HEK293T (cell line): ENCODE measurements at regions not wholly inside any gene's neighbourhood (a gene's known extent, or its start where the extent isn't known, plus 50 kb on each side); places are given as distances from the start of the nearest gene placed in this dataset.

Experiments used
- CTCF ChIA-PET: fragments of 350-600 bp; formaldehyde crosslinking; extraction: SDS; loops from one replicate; lab custom pipeline; 2021; ENCODE audit warnings: antibody characterized with exemption, inconsistent platforms; lab: Yijun Ruan, JAX
- POLR2A ChIA-PET: fragments of 350-600 bp; formaldehyde crosslinking; extraction: SDS; loops from one replicate; lab custom pipeline; 2020; ENCODE audit warnings: antibody characterized with exemption, inconsistent platforms; lab: Yijun Ruan, JAX
- DNase-seq: peaks from one replicate; pipeline ENCODE4 v3.0.0; 2012; ENCODE audit warnings: mixed read lengths; ENCODE audit errors: extremely low spot score
- ARNT ChIP-seq: fragments of 450-650 bp; IDR thresholded peaks from 2 replicates; pipeline ENCODE4 v1.6.1; 2017; ENCODE audit warnings: mild to moderate bottlenecking
- BHLHE40 ChIP-seq: fragments of 450-650 bp; IDR thresholded peaks from 2 replicates; pipeline ENCODE4 v1.6.1; 2016; ENCODE audit warnings: mild to moderate bottlenecking, moderate library complexity, borderline replicate concordance
- CTBP1 ChIP-seq: fragments of 450-650 bp; IDR thresholded peaks from 2 replicates; pipeline ENCODE4 v1.6.1; 2016; ENCODE audit warnings: borderline replicate concordance
- ELF4 ChIP-seq: fragments of 450-650 bp; IDR thresholded peaks from 2 replicates; pipeline ENCODE4 v1.6.1; 2017; ENCODE audit warnings: antibody characterized with exemption
- FOXA1 ChIP-seq: fragments of 450-650 bp; IDR thresholded peaks from 2 replicates; pipeline ENCODE4 v1.6.1; 2016; ENCODE audit warnings: mild to moderate bottlenecking
- FOXK2 ChIP-seq: fragments of 450-650 bp; IDR thresholded peaks from 2 replicates; pipeline ENCODE4 v1.6.1; 2016; ENCODE audit warnings: mild to moderate bottlenecking
- FOXM1 ChIP-seq: fragments of 450-650 bp; IDR thresholded peaks from 2 replicates; pipeline ENCODE4 v1.6.1; 2017; ENCODE audit warnings: mild to moderate bottlenecking, borderline replicate concordance
- HDGF ChIP-seq: fragments of 450-650 bp; IDR thresholded peaks from 2 replicates; pipeline ENCODE4 v1.6.1; 2017; ENCODE audit warnings: antibody characterized with exemption, borderline replicate concordance
- L3MBTL2 ChIP-seq: fragments of 450-650 bp; conservative IDR thresholded peaks from 2 replicates; pipeline ENCODE4 v1.6.1; 2016; ENCODE audit warnings: mild to moderate bottlenecking
- LEF1 ChIP-seq: fragments of 450-650 bp; IDR thresholded peaks from 2 replicates; pipeline ENCODE4 v1.6.1; 2017; ENCODE audit warnings: mild to moderate bottlenecking, borderline replicate concordance
- NFRKB ChIP-seq: fragments of 450-650 bp; IDR thresholded peaks from 2 replicates; pipeline ENCODE4 v1.6.1; 2016; ENCODE audit warnings: mild to moderate bottlenecking, moderate library complexity
- PKNOX1 ChIP-seq: fragments of 450-650 bp; IDR thresholded peaks from 2 replicates; pipeline ENCODE4 v1.6.1; 2016
- SP1 ChIP-seq: fragments of 450-650 bp; IDR thresholded peaks from 2 replicates; pipeline ENCODE4 v1.6.1; 2017
- SUZ12 ChIP-seq: fragments of 450-650 bp; IDR thresholded peaks from 2 replicates; pipeline ENCODE4 v1.6.1; 2016; ENCODE audit warnings: mild to moderate bottlenecking
- TARDBP ChIP-seq: fragments of 450-650 bp; IDR thresholded peaks from 2 replicates; pipeline ENCODE4 v1.6.1; 2016
- ZNF384 ChIP-seq: fragments of 450-650 bp; IDR thresholded peaks from 2 replicates; pipeline ENCODE4 v1.6.1; 2016

- CTCF ChIA-PET = no interaction called here
- TF ChIP-seq BHLHE40 (no peak), FOXA1 (no peak), FOXK2 (no peak), SP1 (no peak), ZNF384 (no peak), LEF1 (no peak), PKNOX1 (no peak), L3MBTL2 (no peak)
- POLR2A ChIA-PET = no interaction called here
- DNase-seq = no peak
These were observed 56.4 kb downstream of the CD24 start for GRCh38 chr6:106918115-106918514.

- no peak for DNase-seq
- ChIA-PET POLR2A (no interaction called here), CTCF (no interaction called here)
- no peak for TF ChIP-seq FOXA1
- no peak for TF ChIP-seq LEF1
- TF ChIP-seq HDGF = no peak
- TF ChIP-seq ZNF384 = no peak
- no peak for TF ChIP-seq CTBP1
- no peak for TF ChIP-seq PKNOX1
- TF ChIP-seq FOXM1 = no peak
- TF ChIP-seq TARDBP = no peak
- no peak for TF ChIP-seq L3MBTL2
- TF ChIP-seq NFRKB = no peak
- no peak for TF ChIP-seq ARNT
- TF ChIP-seq ELF4 = no peak
- TF ChIP-seq SP1 = no peak
These were observed 57.6 kb downstream of the CD24 start for GRCh38 chr6:106916891-106917290.

GRCh38 chr6:106913676-106914280 is 60.8 kb downstream of the CD24 start:
- no peak for DNase-seq
- POLR2A ChIA-PET = no interaction called here
- TF ChIP-seq PKNOX1 = no peak
- no peak for TF ChIP-seq ZNF384
- no peak for TF ChIP-seq SP1
- TF ChIP-seq FOXK2 = no peak
- TF ChIP-seq TARDBP = no peak
- no peak for TF ChIP-seq HDGF
- no peak for TF ChIP-seq FOXM1
- no peak for TF ChIP-seq CTBP1
- TF ChIP-seq NFRKB = no peak
- CTCF ChIA-PET = no interaction called here

DNA sequence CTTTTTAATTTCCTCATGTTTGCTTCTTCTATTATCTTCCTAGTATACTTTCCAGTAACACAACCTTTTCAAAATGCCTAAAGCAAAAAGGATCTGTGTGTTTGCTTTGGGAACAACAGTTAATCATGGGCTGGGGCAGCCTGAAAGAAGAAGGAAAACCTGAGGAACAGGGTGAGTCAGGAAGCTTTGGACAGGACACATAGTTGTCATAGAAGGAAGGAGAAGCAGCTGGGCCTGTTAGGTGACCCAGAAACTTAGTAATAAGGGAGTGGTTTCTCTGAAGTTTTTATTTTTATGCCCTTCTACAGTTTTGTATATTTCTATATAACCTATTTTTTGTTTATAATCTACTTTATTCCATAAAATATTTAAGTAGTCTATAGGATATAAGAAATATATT is 61.4 kb downstream of the CD24 start:
- TF ChIP-seq L3MBTL2 (no peak), TARDBP (no peak), CTBP1 (no peak), LEF1 (no peak), ARNT (no peak), HDGF (no peak), FOXM1 (no peak), PKNOX1 (no peak), SUZ12 (no peak), BHLHE40 (no peak), FOXA1 (no peak), FOXK2 (no peak), NFRKB (no peak), ELF4 (no peak), ZNF384 (no peak), SP1 (no peak)
- ChIA-PET CTCF (no interaction called here), POLR2A (no interaction called here)
- no peak for DNase-seq

DNA sequence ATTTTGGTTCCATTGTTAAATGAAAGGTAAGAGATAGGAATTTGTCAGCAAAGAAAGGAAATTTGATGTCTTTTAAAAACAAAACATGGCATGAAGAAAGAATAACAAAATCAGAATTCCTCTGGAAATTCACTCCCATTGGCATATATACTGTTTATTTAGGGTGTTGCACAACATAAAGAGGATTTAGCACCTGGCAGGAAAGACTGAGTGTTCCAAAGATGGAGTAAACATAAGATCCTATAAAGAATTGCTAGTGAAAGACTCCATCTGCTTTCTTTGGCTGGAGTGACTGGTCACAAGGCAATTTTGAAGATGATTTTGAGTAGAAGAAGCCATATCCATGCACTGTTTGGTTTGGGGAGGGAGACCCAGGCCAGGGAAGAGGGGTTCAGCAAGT is 62.4 kb downstream of the CD24 start:
- ChIA-PET CTCF (no interaction called here), POLR2A (no interaction called here)
- TF ChIP-seq HDGF (no peak), L3MBTL2 (no peak), TARDBP (no peak), SP1 (no peak), PKNOX1 (no peak), ARNT (no peak), BHLHE40 (no peak), LEF1 (no peak), ELF4 (no peak), CTBP1 (no peak), ZNF384 (no peak), FOXK2 (no peak), NFRKB (no peak), FOXA1 (no peak), FOXM1 (no peak), SUZ12 (no peak)
- DNase-seq = no peak
